SK-N-SH (cell line): ENCODE measurements at regions not wholly inside any gene's neighbourhood (a gene's known extent, or its start where the extent isn't known, plus 50 kb on each side); places are given as distances from the start of the nearest gene placed in this dataset.

ENCODE experiments used
- CTCF ChIA-PET: fragments of 300-600, 350-600 bp; formaldehyde crosslinking; extraction: SDS; loops from one replicate; lab custom pipeline; 2021; lab: Yijun Ruan, JAX
- POLR2A ChIA-PET: fragments of 350-600 bp; sonication (Branson Sonifier 250); formaldehyde crosslinking; extraction: SDS; loops from one replicate; lab custom pipeline; 2020; ENCODE audit warnings: antibody characterized with exemption, inconsistent platforms; lab: Yijun Ruan, JAX
- DNase-seq: peaks from one replicate; pipeline ENCODE4 v3.0.0; 2012
- H2AFZ ChIP-seq: fragments of 200-600 bp; sonication (generic); 2 replicates; pipeline ENCODE4 v1.8.1; 2016; ENCODE audit warnings: antibody characterized with exemption, mild to moderate bottlenecking, low read depth
- H3F3A ChIP-seq: fragments of 200-600 bp; sonication (generic); replicated peaks from 2 replicates; pipeline ENCODE3; 2016; ENCODE audit warnings: antibody characterized with exemption, mild to moderate bottlenecking; ENCODE audit not compliant: insufficient read depth
- H3K27ac ChIP-seq, 2 experiments: fragments of 200-500 bp in 1 of 2; fragments of 200-600 bp in 1 of 2; sonication (Bioruptor generic) in 1 of 2; sonication (generic), shearing (Covaris generic) in 1 of 2; 2 replicates each; pipeline versions ENCODE4 v1.5.1 to v1.6.1; 2014 to 2016; ENCODE audit warnings: low read depth in 2 of 2, inconsistent platforms in 1 of 2, low read length in 1 of 2, mild to moderate bottlenecking in 1 of 2, mixed read lengths in 1 of 2
- H3K27me3 ChIP-seq: fragments of 200-600 bp; sonication (generic), shearing (Covaris generic); 2 replicates; pipeline ENCODE4 v1.6.1; 2016; ENCODE audit warnings: mixed run types; ENCODE audit not compliant: insufficient read depth
- H3K36me3 ChIP-seq, 2 experiments: fragments of 200-500 bp in 1 of 2; fragments of 200-600 bp in 1 of 2; sonication (Bioruptor generic) in 1 of 2; sonication (generic) in 1 of 2; replicated peaks in 1 of 2; 2 replicates each; pipeline versions ENCODE3 to v1.5.1; 2014 to 2016; ENCODE audit warnings: low read length in 1 of 2, mild to moderate bottlenecking in 1 of 2; ENCODE audit not compliant: insufficient read depth in 2 of 2, control insufficient read depth in 1 of 2
- H3K4me1 ChIP-seq, 2 experiments: fragments of 200-500 bp in 1 of 2; fragments of 200-600 bp in 1 of 2; sonication (Bioruptor generic) in 1 of 2; sonication (generic), shearing (Covaris generic) in 1 of 2; 2 replicates each; pipeline versions ENCODE4 v1.5.1 to v1.6.1; 2014 to 2016; ENCODE audit warnings: low read depth in 1 of 2, low read length in 1 of 2, mixed run types in 1 of 2; ENCODE audit not compliant: insufficient read depth in 2 of 2, control insufficient read depth in 1 of 2
- H3K4me2 ChIP-seq: fragments of 200-600 bp; sonication (generic), shearing (Covaris generic); 2 replicates; pipeline ENCODE4 v1.6.1; 2017; ENCODE audit warnings: mixed run types
- H3K4me3 ChIP-seq, 2 experiments: fragments of 200-500 bp in 1 of 2; fragments of 200-600 bp in 1 of 2; sonication (Bioruptor generic) in 1 of 2; sonication (generic), shearing (Covaris generic) in 1 of 2; 2 replicates each; pipeline versions ENCODE4 v1.5.1 to v1.8.1; 2014 to 2016; ENCODE audit warnings: low read depth in 2 of 2, inconsistent platforms in 1 of 2, low read length in 1 of 2, mild to moderate bottlenecking in 1 of 2, mixed read lengths in 1 of 2, moderate library complexity in 1 of 2
- H3K79me2 ChIP-seq: fragments of 200-600 bp; sonication (generic); 2 replicates; pipeline ENCODE4 v1.8.1; 2017; ENCODE audit warnings: mild to moderate bottlenecking; ENCODE audit not compliant: insufficient read depth
- H3K9ac ChIP-seq: fragments of 200-600 bp; sonication (generic); 2 replicates; pipeline ENCODE4 v1.6.1; 2017; ENCODE audit warnings: mixed run types
- H3K9me2 ChIP-seq: fragments of 200-600 bp; sonication (generic); 2 replicates; pipeline ENCODE4 v1.6.1; 2017; ENCODE audit warnings: mixed run types
- H3K9me3 ChIP-seq: fragments of 200-600 bp; sonication (generic); 2 replicates; pipeline ENCODE4 v1.6.1; 2017; ENCODE audit warnings: mixed run types, mild to moderate bottlenecking, moderate library complexity
- H4K20me1 ChIP-seq: fragments of 200-600 bp; sonication (generic); 2 replicates; pipeline ENCODE4 v1.6.1; 2017; ENCODE audit warnings: mild to moderate bottlenecking, mixed run types; ENCODE audit not compliant: insufficient read depth
- CHD2 ChIP-seq: fragments of 150-350 bp; IDR thresholded peaks from 2 replicates; pipeline ENCODE4 v1.6.1; 2018; ENCODE audit warnings: low read length; ENCODE audit not compliant: partially characterized antibody
- ELF1 ChIP-seq: IDR thresholded peaks from 2 replicates; pipeline ENCODE4 v1.4.0; 2012
- EP300 ChIP-seq, 2 experiments: IDR thresholded peaks; 2 replicates each; pipeline versions ENCODE4 v1.4.0 to v1.6.1; 2012; ENCODE audit warnings: borderline replicate concordance in 1 of 2, low read depth in 1 of 2, low read length in 1 of 2
- FOXJ3 ChIP-seq: sonication (generic); formaldehyde crosslinking; IDR thresholded peaks from 2 replicates; pipeline ENCODE4 v1.5.1; 2020; ENCODE audit warnings: mild to moderate bottlenecking, missing genetic modification reagents
- GABPA ChIP-seq: IDR thresholded peaks from 2 replicates; pipeline ENCODE4 v1.4.0; 2012; ENCODE audit warnings: low read depth, mild to moderate bottlenecking
- IRF3 ChIP-seq: fragments of 150-350 bp; IDR thresholded peaks from 2 replicates; pipeline ENCODE4 v1.6.1; 2016; ENCODE audit warnings: mild to moderate bottlenecking, low read depth, low read length
- JUND ChIP-seq: IDR thresholded peaks from 2 replicates; pipeline ENCODE4 v1.4.0; 2012
- MXI1 ChIP-seq: IDR thresholded peaks from 2 replicates; pipeline ENCODE4 v1.6.1; 2012; ENCODE audit warnings: mild to moderate bottlenecking, low read depth, low read length, improper control_type of control experiment
- POLR2AphosphoS5 ChIP-seq: IDR thresholded peaks from 2 replicates; pipeline ENCODE4 v1.6.1; 2012; ENCODE audit warnings: low read depth, low read length
- RAD21 ChIP-seq: IDR thresholded peaks from 2 replicates; pipeline ENCODE4 v1.6.1; 2012; ENCODE audit warnings: mild to moderate bottlenecking, low read length
- RCOR1 ChIP-seq: fragments of 150-350 bp; IDR thresholded peaks from 2 replicates; pipeline ENCODE4 v1.6.1; 2017; ENCODE audit warnings: antibody characterized with exemption, low read length
- REST ChIP-seq: IDR thresholded peaks from 2 replicates; pipeline ENCODE4 v1.6.1; 2012; ENCODE audit warnings: mild to moderate bottlenecking, low read depth, low read length, moderate library complexity
- RFX5 ChIP-seq: IDR thresholded peaks from 2 replicates; pipeline ENCODE4 v1.6.1; 2012; ENCODE audit warnings: mild to moderate bottlenecking, improper control_type of control experiment, low read length
- RXRA ChIP-seq: IDR thresholded peaks from 2 replicates; pipeline ENCODE4 v1.4.0; 2012; ENCODE audit warnings: low read depth, mild to moderate bottlenecking, borderline replicate concordance
- TAF1 ChIP-seq: IDR thresholded peaks from 2 replicates; pipeline ENCODE4 v1.6.1; 2012; ENCODE audit warnings: low read depth, mild to moderate bottlenecking, low read length, moderate library complexity, borderline replicate concordance
- TCF12 ChIP-seq: IDR thresholded peaks from 2 replicates; pipeline ENCODE4 v1.4.0; 2012
- USF1 ChIP-seq: IDR thresholded peaks from 2 replicates; pipeline ENCODE4 v1.4.0; 2012; ENCODE audit warnings: low read depth, borderline replicate concordance
- USF2 ChIP-seq: fragments of 150-350 bp; IDR thresholded peaks from 2 replicates; pipeline ENCODE4 v1.6.1; 2017; ENCODE audit warnings: antibody characterized with exemption, low read length, low read depth, borderline replicate concordance
- WGBS: methylation state at CpG from one replicate; pipeline ENCODE4 v1.1.6; 2017; ENCODE audit warnings: low lambda C conversion rate; 5-methylcytosine and 5-hydroxymethylcytosine counted together

GRCh38 chr2:175844169-175844568 is 157.9 kb downstream of the LNPK start (continued):
- TF ChIP-seq IRF3 (no peak), JUND (peak; percentile 70), ELF1 (no peak), TCF12 (peak; percentile 31; the same call in 1 of the 2 replicates), USF1 (no peak), USF2 (no peak), TAF1 (no peak)

GRCh38 chr2:175843625-175844024 is 158.4 kb downstream of the LNPK start:
- Histone ChIP-seq H3K4me1 (peaks cover 0 to 13% of the 10 kb centered on the region in 2 experiments; a peak in 3 of 4 replicates), H3K9me3 (no peaks in the 10 kb centered on the region), H3K9me2 (no peaks in the 10 kb centered on the region), H3F3A (peaks cover 9% of the 10 kb centered on the region), H3K36me3 (no peaks in the 10 kb centered on the region), H2AFZ (0 out of 2 replicates have a peak overlapping the region, but pooled peaks have one; percentile 7), H3K9ac (no peak overlapping the region), H3K27me3 (no peaks in the 10 kb centered on the region), H3K27ac (peak overlapping the region in 1 of 2 experiments; percentile 14; a peak in 1 of 4 replicates), H3K4me2 (no peak overlapping the region), H4K20me1 (no peaks in the 10 kb centered on the region), H3K79me2 (no peaks in the 10 kb centered on the region), H3K4me3 (no peak overlapping the region)
- no peak for DNase-seq
- 73% methylated on average over 2 of the region's 2 CpGs for WGBS
- POLR2A ChIA-PET: no interaction called here
- CTCF ChIA-PET: interaction anchor here (1.0 kb wide), 1 partner anchor 36 kb away, joined by 4 read pairs; no protein-coding TSS in a partner anchor
- no peak for TF ChIP-seq GABPA
- TF ChIP-seq EP300 (IDR thresholded peaks at IDR 0.05; ENCODE audit: borderline replicate concordance in 1 of 2, low read depth in 1 of 2, low read length in 1 of 2): no peak
- no peak for TF ChIP-seq TCF12

GRCh38 chr2:175842996-175843395 is 159.1 kb downstream of the LNPK start:
- Histone ChIP-seq H3K4me2 (no peak overlapping the region), H3K9me2 (no peaks in the 10 kb centered on the region), H4K20me1 (no peaks in the 10 kb centered on the region), H3K79me2 (no peaks in the 10 kb centered on the region), H3F3A (peaks cover 9% of the 10 kb centered on the region), H3K4me1 (peaks cover 0 to 13% of the 10 kb centered on the region in 2 experiments; a peak in 3 of 4 replicates), H3K27me3 (no peaks in the 10 kb centered on the region), H3K9me3 (no peaks in the 10 kb centered on the region), H3K27ac (no peak overlapping the region; a peak in 1 of 4 replicates), H3K36me3 (no peaks in the 10 kb centered on the region), H2AFZ (no peak overlapping the region), H3K4me3 (no peak overlapping the region), H3K9ac (no peak overlapping the region)
- ChIA-PET POLR2A (no interaction called here), CTCF (interaction anchor here (1.0 kb wide), 1 partner anchor 35 kb away, joined by 4 read pairs; no protein-coding TSS in a partner anchor)
- no peak for DNase-seq
- WGBS: 51% methylated on average over 3 of the region's 3 CpGs
- TF ChIP-seq CHD2 (no peak), IRF3 (no peak), REST (no peak), RFX5 (no peak), RAD21 (no peak), RCOR1 (no peak), RXRA (no peak), USF1 (no peak), MXI1 (no peak), FOXJ3 (CRISPR knock-in tag) (no peak), GABPA (no peak), POLR2AphosphoS5 (no peak)
